RKO (cell line): ENCODE measurements at regions not wholly inside any gene's neighbourhood (a gene's known extent, or its start where the extent isn't known, plus 50 kb on each side); places are given as distances from the start of the nearest gene placed in this dataset.
A peak's percentile ranks its signal among the peaks of the same experiment; 100 is the strongest.
"Not testable (repeated sequence)": the region's sequence is repeated elsewhere in the genome, so short reads cannot be mapped to it uniquely, and the experiment has no call there.

Experiments used
- DNase-seq: peaks from one replicate; pipeline ENCODE4 v3.0.0-alpha.2; 2016; ENCODE audit warnings: low spot score

- DNase-seq = no peak
Observed at GRCh38 chr18:40250236-40250635, 1704.8 kb upstream of the PIK3C3 start.

- no peak for DNase-seq
Observed at GRCh38 chr18:40249390-40250080, 1705.5 kb upstream of the PIK3C3 start.

GRCh38 chr18:40245612-40246011, 1709.4 kb upstream of the PIK3C3 start:
- not testable (repeated sequence) for DNase-seq

- no peak for DNase-seq
Observed at GRCh38 chr18:40243607-40244006, 1711.4 kb upstream of the PIK3C3 start.

GRCh38 chr18:40235836-40236235, 1719.2 kb upstream of the PIK3C3 start:
- DNase-seq = no peak

- DNase-seq = no peak
Observed at GRCh38 chr18:40235323-40235722, 1719.7 kb upstream of the PIK3C3 start.

- no peak for DNase-seq
Observed at GRCh38 chr18:40233931-40234616, 1721.0 kb upstream of the PIK3C3 start.

- DNase-seq = no peak
Observed at GRCh38 chr18:40222776-40223175, 1732.3 kb upstream of the PIK3C3 start.

GRCh38 chr18:40216856-40217255, 1738.2 kb upstream of the PIK3C3 start:
- no peak for DNase-seq

- no peak for DNase-seq
Observed at GRCh38 chr18:40215979-40216378, 1739.1 kb upstream of the PIK3C3 start.

GRCh38 chr18:40210696-40211095, 1744.3 kb upstream of the PIK3C3 start:
- no peak for DNase-seq

GRCh38 chr18:40208958-40209357, 1746.1 kb upstream of the PIK3C3 start:
- DNase-seq = no peak

- no peak for DNase-seq
Observed at GRCh38 chr18:40197711-40198110, 1757.3 kb upstream of the PIK3C3 start.

GRCh38 chr18:40186677-40187076, 1768.4 kb upstream of the PIK3C3 start:
- DNase-seq = no peak

- DNase-seq = no peak
Observed at GRCh38 chr18:40179729-40180461, 1775.1 kb upstream of the PIK3C3 start.

GRCh38 chr18:40168026-40168425, 1787.0 kb upstream of the PIK3C3 start:
- no peak for DNase-seq

GRCh38 chr18:40163254-40163653, 1791.8 kb upstream of the PIK3C3 start:
- no peak for DNase-seq

- no peak for DNase-seq
Observed at GRCh38 chr18:40160361-40160760, 1794.7 kb upstream of the PIK3C3 start.

- peak; percentile 64 for DNase-seq
Observed at GRCh38 chr18:40159141-40160017, 1795.7 kb upstream of the PIK3C3 start.

GRCh38 chr18:40157120-40157519, 1797.9 kb upstream of the PIK3C3 start:
- DNase-seq = no peak

- DNase-seq = peak; percentile 30
Observed at GRCh38 chr18:40152859-40153258, 1802.2 kb upstream of the PIK3C3 start.

- no peak for DNase-seq
Observed at GRCh38 chr18:40148960-40149359, 1806.1 kb upstream of the PIK3C3 start.
